ENCODE measurements at regions not wholly inside any gene's neighbourhood (a gene's known extent, or its start where the extent isn't known, plus 50 kb on each side); places are given as distances from the start of the nearest gene placed in this dataset.

GRCh38 chr7:118298771-118299170 is 74.3 kb downstream of the ANKRD7 start:
- DNase-seq = no peak

DNA sequence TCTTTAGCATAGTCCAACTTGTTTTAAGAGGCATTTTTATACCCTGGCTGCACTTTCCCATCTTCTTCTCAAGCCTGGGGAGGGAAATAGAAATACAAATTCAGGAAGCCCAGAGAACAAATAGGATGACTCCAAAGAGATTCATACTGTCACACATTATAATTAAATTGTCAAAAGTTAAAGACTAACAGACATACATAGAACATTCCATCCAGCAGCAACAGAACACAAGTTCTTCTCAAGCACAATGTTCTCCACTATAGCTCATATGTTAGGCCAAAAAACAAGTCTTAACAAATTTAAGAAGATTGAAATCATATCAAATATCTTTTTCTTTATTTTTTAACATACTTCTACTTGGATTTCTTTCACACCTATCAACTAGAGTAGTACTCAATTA is 75.7 kb downstream of the ANKRD7 start:
- DNase-seq = no peak

GRCh38 chr7:118304100-118304499 is 79.6 kb downstream of the ANKRD7 start:
- DNase-seq = no peak

DNA sequence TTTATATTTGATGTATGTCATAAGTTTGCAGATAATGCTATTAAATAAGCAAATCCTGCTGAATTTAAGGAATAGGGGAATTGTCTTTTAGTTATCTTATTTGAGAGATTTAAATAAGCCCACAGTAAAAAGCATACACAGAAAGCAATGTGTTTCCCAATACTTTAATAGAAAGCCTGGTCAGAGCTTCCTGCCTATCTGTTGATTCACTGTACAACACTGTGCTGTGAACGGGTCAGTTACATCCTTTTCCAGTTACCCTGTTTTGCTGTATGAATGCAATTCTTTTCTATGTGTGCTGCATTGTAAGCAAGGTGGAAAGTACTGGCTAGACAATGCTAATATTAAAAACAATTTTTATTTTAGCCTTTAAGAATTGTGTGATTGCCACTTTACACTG is 81.2 kb downstream of the ANKRD7 start:
- no peak for DNase-seq

DNA sequence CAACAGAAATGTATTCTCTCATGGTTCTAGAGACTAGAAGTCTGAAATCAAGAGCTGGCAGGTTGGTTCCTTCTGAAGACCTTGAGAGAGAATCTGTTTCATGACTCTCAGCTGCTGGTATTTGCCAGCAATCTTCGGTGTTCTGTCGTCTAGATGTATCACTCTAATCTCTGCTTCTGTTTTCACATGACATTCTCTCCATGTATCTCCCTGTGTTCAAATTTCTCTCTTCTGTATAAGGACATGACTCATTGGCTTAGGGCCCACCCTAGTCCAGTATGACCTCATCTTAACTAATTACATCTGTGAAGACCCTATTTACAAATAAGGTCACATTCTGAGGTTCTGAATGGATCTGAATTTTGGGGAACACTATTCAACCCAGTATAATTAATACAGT is 82.3 kb downstream of the ANKRD7 start:
- no peak for DNase-seq

DNA sequence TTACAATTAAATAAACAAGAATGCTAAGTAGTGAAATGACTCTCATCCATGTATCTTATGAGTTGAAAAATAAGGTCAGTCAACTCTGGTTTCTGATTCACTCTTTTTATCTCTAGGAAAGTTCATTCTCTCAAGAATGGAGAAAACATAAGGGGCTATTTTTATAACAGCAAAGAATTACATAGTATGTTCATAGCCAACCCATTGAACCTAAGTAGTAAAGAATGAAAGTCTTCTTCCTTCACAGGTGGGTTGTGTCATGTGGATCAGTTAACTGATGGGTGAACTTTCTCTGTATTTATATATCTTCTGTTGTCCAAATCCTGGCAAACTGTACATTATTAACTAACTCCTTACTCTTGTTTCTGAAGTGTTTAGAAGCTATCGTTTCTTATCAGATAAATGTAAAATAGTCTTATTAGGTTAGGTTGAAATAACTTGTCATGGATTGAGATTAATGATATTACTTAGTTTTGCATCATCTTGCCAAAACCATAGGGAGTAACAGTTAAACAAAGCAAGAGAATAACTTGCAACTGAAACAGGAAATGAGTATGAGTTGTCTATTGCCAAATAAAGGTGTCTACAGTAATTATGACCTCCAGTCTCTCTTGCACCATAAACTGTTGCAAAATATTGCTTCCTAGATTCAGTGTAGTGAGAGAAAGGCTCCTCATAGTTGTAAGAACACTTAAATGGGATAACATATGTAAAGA is 86.8 kb downstream of the ANKRD7 start:
- no peak for DNase-seq

DNA sequence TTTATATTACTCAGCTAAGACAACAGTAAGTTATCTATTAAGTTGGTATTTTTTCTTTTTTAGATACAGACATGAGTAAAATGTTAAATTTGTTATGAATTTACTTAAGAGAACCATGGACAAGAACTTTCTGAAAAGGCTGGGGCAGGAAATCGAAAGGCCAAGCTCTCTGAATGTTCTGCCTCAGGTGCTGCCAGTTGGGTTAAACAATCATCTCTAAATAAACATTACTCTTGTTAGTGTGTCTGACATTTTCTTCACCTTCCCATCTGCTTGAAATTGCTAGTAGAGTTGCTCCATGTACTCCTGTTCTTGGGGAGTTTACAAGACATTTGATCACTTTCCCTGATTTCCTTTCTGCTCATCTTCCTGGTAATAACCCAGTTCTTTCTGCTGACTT is 87.5 kb downstream of the ANKRD7 start:
- no peak for DNase-seq

DNA sequence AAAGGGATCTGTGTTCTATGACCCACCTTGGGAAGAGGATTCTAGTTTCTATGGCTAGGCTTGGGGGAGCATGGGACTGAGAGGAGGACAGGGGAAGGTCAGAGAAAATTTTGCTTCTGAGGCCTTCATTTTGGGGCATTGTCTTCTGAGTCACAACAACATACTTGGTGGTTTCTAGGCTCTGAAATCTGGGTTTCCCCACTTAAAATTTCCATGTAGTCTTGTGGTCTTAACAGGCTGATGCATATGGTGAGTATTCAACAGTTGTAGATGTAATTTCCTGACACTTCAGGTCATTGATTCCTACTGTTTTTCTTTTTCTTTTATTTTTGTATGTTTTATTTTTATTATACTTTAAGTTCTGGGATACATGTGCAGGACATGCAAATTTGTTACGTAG is 88.5 kb downstream of the ANKRD7 start:
- no peak for DNase-seq

- DNase-seq = no peak
These were observed 100.4 kb downstream of the ANKRD7 start for GRCh38 chr7:118324790-118325449.

DNA sequence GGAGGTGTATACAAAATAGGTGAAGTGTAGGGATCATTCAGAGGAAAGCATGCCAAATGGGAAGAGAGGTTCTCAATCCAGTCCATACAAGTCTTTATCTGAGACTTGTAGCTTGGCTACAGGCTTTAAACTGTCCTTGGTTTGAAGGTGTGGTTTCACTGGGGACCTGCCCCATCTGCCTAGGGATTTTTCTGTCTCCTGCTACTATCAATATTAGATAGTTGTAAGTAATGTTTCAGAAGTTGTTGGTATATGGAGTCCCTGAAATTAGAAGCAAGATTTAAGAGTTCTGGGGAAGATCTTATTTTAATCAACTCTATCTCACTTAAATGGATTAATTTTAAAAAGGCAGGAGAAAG is 100.9 kb downstream of the ANKRD7 start:
- DNase-seq = no peak

DNA sequence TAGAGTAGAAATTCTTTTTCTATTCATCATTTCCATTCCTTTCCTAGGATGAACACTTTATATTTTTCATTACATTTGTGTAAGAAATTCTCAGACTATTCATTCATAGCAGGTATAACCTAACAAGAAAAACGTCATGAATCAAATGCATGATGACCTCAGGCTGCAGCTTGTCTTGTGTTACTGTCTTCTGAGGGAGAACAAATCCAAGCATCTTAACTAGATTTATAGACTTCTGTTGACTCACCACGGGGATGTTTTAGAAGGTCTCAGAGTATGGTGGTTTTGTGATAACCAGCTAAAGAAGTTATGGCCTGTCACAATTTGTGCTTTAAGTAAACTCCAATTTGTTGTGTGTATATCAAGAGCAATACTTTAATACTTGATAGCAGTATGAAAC is 102.7 kb downstream of the ANKRD7 start:
- no peak for DNase-seq

GRCh38 chr7:118328505-118329211 is 104.2 kb downstream of the ANKRD7 start:
- DNase-seq = no peak

DNA sequence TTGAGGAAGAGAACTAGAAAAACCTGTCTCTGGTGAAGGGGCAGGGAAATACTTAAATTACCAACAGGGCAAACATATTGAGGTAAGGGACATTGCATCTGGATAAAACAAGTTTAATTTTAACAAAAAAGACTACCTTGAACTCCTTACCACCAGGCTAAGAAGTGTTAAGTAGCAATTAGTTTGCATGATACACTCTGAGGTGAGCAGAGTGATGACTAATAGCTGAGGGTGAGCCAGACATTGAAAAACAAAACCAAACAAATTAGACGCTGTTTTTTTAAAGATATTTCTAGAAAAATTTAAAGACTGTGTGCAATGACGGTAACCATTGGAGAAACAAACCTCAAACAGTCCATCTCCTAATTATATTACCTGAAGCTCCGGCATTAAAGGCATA is 105.9 kb downstream of the ANKRD7 start:
- DNase-seq = no peak

GRCh38 chr7:118346748-118347147 is 122.2 kb downstream of the ANKRD7 start:
- no peak for DNase-seq

DNA sequence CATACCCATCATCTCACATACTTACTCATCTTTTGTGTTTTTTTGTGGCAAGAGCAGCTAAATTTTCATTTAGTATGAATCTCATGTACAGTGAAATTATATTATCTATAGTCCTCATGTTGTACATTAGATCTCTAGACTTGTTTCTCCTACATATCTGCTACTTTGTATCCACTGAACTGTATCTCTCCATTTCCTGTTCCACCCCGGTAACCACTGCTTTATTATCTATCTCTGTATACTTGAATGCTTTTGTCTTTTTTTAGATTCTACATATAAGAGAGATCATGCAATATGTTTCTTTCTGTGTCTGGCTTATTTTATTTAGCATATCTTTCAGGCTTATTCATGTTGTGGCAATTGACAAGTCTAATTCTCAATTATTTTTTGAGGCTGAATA is 125.1 kb downstream of the ANKRD7 start:
- DNase-seq = no peak

DNA sequence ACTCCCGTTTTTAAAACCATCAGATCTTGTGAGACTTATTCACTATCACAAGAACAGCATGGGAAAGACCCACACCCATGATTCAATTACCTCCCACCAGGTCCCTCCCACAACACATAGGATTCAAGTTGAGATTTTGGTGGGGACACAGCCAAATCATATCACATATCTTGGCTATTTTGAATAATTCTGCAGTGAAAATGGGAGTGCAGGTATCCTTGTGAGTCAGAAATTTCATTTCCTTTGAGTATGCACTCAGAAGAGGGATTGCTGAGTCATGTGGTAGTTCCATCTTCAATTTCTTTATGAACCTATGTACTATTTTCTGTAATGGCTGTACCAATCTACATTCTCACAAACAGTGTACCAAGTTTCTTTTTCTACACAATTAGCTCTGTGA is 125.8 kb downstream of the ANKRD7 start:
- DNase-seq = no peak

- DNase-seq = no peak
These were observed 128.5 kb downstream of the ANKRD7 start for GRCh38 chr7:118352867-118353453.

DNA sequence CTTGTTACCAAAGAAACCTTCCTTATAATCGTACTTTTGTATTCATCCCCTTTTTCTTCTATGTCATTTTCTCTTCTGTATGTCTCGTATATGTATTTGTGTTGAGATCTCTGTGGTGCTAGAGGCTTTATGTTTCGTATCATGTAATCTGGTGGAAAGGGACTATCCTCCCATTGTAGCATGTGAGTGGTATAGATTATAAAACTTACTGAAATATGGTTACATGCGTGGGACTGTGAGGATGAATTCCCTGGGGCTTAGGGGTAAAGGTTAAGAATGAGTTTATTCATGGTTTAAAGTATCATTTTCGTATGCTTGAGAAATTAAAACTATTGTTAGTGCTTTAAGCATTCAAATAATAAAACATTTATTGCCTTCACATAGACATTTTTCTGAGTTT is 141.9 kb downstream of the ANKRD7 start:
- no peak for DNase-seq

GRCh38 chr7:118368958-118369357 is 144.5 kb downstream of the ANKRD7 start:
- no peak for DNase-seq

DNA sequence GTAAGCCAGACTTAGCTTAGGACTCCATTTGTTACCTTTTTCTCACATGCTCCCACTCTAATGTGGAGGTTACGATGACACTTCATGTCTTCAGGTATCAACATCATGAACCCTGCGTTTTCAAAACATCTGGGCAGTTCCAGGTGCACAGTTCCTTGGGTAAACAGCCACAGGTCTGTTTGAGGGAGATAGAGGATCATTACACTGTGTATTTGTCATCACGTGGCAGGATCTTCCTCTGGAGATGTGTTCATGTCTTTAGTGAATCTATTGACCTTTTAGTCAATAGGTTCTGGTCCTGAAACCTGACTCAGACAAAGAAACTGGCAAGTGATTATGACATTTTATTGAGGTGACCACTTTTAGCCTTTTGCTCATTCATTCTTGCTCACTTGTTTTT is 145.5 kb downstream of the ANKRD7 start:
- no peak for DNase-seq

GRCh38 chr7:118372530-118372929 is 148.0 kb downstream of the ANKRD7 start:
- DNase-seq = no peak

DNA sequence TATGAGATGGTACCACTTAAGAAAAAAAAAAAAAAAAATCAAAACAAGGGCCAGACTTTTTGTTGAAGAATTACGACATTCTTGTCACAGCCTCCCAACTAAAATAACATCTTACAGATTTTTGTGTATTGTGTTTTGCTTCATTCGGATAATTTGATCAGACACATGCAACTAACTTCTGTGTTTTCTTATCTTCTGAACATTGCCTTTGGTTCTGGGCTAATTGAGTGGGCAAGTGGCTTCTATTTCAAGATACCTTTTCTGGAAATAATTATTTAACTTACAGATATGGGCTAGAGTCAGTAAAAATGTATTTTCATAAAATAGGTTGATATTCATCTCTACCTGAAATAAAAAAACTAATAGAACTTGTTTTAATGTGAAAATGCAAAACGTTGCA is 165.1 kb downstream of the ANKRD7 start:
- DNase-seq = no peak

- no peak for DNase-seq
These were observed 179.7 kb downstream of the ANKRD7 start for GRCh38 chr7:118404211-118404610.

DNA sequence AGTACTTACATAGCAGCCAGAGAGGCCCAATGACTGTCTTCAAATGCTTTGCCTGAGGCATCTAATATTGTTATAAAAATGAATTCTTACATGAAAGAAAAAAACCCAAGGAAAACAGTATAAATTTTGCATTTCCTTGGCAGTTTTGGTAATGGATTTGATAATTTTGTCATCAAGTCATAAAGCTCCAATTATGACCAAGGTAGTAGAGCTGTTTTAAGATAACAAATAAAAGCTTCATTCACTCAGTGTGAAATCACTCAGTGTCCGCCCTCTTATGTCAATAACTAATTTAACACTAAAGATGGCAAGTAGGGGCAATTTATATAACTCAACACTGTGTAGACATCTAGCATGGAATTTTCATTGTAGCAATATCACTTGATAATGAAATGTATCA is 193.9 kb downstream of the ANKRD7 start:
- no peak for DNase-seq
